CD4-positive, CD25-positive, alpha-beta regulatory T cell (primary cell): ENCODE measurements at regions not wholly inside any gene's neighbourhood (a gene's known extent, or its start where the extent isn't known, plus 50 kb on each side); places are given as distances from the start of the nearest gene placed in this dataset.

Experiments used
- ATAC-seq, 2 donors: fragments of 150-1000 bp; cut with Tn5 transposase; one replicate each; pipeline ENCODE4 v1.10.0; 2021; ENCODE audit warnings: low read depth in 2 of 2, moderate number of reproducible peaks in 2 of 2, moderate library complexity in 1 of 2
- DNase-seq, 3 donors: peaks; one replicate each; pipeline versions ENCODE4 v3.0.0 to v3.0.0-alpha.2; 2012 to 2022; ENCODE audit warnings: mixed read lengths in 1 of 3
- H3K27ac ChIP-seq: one replicate; pipeline ENCODE4 v1.7.0; 2013; ENCODE audit warnings: mild to moderate bottlenecking, low read length; ENCODE audit not compliant: insufficient read depth, poor library complexity, severe bottlenecking
- H3K27me3 ChIP-seq: one replicate; pipeline ENCODE4 v1.7.0; 2013; ENCODE audit warnings: low read length; ENCODE audit not compliant: control insufficient read depth, insufficient read depth
- H3K36me3 ChIP-seq: one replicate; pipeline ENCODE4 v1.7.0; 2013; ENCODE audit warnings: mild to moderate bottlenecking, low read length, moderate library complexity; ENCODE audit not compliant: control insufficient read depth, insufficient read depth
- H3K4me1 ChIP-seq: 2 replicates; pipeline ENCODE4 v1.7.0; 2013; ENCODE audit warnings: mild to moderate bottlenecking, low read length; ENCODE audit not compliant: insufficient read depth, control insufficient read depth, poor library complexity, severe bottlenecking
- H3K4me3 ChIP-seq: one replicate; pipeline ENCODE4 v1.7.0; 2013; ENCODE audit warnings: low read depth, mild to moderate bottlenecking, low read length, moderate library complexity
- H3K9me3 ChIP-seq, 2 experiments: 1 replicate in 1 of 2; 2 replicates in 1 of 2; pipeline ENCODE4 v1.7.0; 2013; ENCODE audit warnings: low read length in 2 of 2, mild to moderate bottlenecking in 1 of 2, moderate library complexity in 1 of 2; ENCODE audit not compliant: control insufficient read depth in 2 of 2
- H3K27ac Mint-ChIP-seq, 3 donors: one replicate each; pipeline ENCODE4 v1.8.0; 2020 to 2022; ENCODE audit warnings: mild to moderate bottlenecking in 3 of 3, mixed read lengths in 3 of 3, moderate library complexity in 2 of 3
- H3K27me3 Mint-ChIP-seq: one replicate; pipeline ENCODE4 v1.8.0; 2022; ENCODE audit warnings: mild to moderate bottlenecking, mixed read lengths
- H3K36me3 Mint-ChIP-seq: one replicate; pipeline ENCODE4 v1.8.0; 2020; ENCODE audit warnings: mixed read lengths
- H3K4me1 Mint-ChIP-seq, 4 donors: one replicate each; pipeline ENCODE4 v1.8.0; 2020 to 2022; ENCODE audit warnings: mixed read lengths in 4 of 4, mild to moderate bottlenecking in 1 of 4
- H3K4me3 Mint-ChIP-seq, 4 donors: one replicate each; pipeline ENCODE4 v1.8.0; 2020 to 2022; ENCODE audit warnings: mild to moderate bottlenecking in 4 of 4, mixed read lengths in 4 of 4, moderate library complexity in 3 of 4
- H3K9me3 Mint-ChIP-seq, 7 donors: one replicate each; pipeline ENCODE4 v1.8.0; 2020 to 2022; ENCODE audit warnings: mixed read lengths in 7 of 7, mild to moderate bottlenecking in 3 of 7, moderate library complexity in 2 of 7

- Histone ChIP-seq H3K4me1 (no peaks in the 10 kb centered on the region), H3K36me3 (no peaks in the 10 kb centered on the region), H3K4me3 (no peak overlapping the region), H3K9me3 (no peaks in the 10 kb centered on the region), H3K27me3 (no peaks in the 10 kb centered on the region), H3K27ac (no peak overlapping the region)
- Mint-ChIP-seq H3K27me3 (no peaks in the 10 kb centered on the region), H3K4me1 (no peaks in the 10 kb centered on the region), H3K36me3 (no peaks in the 10 kb centered on the region), H3K27ac (no peak overlapping the region), H3K9me3 (peaks cover 0 to 2% (median 0%) of the 10 kb centered on the region in 7 donors), H3K4me3 (no peak overlapping the region)
- DNase-seq (no peak), ATAC-seq (no peak)
Observed at GRCh38 chrX:69253821-69254220, 88.6 kb upstream of the PJA1 start.

GRCh38 chrX:69243276-69243675 is 78.0 kb upstream of the PJA1 start:
- ATAC-seq (no peak), DNase-seq (no peak)
- Mint-ChIP-seq H3K27me3 (peaks cover 4% of the 10 kb centered on the region), H3K4me3 (no peak overlapping the region), H3K9me3 (peaks cover 0 to 2% (median 0%) of the 10 kb centered on the region in 7 donors), H3K4me1 (no peaks in the 10 kb centered on the region), H3K27ac (no peak overlapping the region), H3K36me3 (no peaks in the 10 kb centered on the region)
- H3K4me3 ChIP-seq = no peak overlapping the region
- no peaks in the 10 kb centered on the region for H3K36me3 ChIP-seq
- H3K27me3 ChIP-seq = no peaks in the 10 kb centered on the region
- H3K9me3 ChIP-seq = no peaks in the 10 kb centered on the region
- no peak overlapping the region for H3K27ac ChIP-seq
- H3K4me1 ChIP-seq = no peaks in the 10 kb centered on the region

DNA sequence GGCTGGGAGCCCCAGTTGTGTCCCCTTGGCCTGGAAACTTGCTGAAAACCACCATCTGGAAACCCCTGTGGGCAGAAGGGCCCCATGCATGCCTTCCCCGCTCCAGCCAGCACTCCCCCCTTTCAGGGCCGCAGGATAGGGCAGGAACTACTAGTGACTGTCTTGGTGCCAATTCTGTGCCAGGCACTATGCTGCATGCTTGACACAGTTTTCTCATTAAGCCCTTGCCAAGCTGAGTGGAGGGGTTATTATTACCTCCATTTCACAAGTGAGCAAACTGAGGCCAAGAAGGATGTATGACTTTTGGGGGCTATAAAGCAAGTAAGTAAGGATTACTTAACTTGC is 73.6 kb upstream of the PJA1 start:
- Histone ChIP-seq H3K27ac (no peak overlapping the region), H3K4me3 (no peak overlapping the region), H3K4me1 (no peaks in the 10 kb centered on the region), H3K27me3 (no peaks in the 10 kb centered on the region), H3K9me3 (no peaks in the 10 kb centered on the region), H3K36me3 (no peaks in the 10 kb centered on the region)
- H3K4me3 Mint-ChIP-seq = no peak overlapping the region
- peaks cover 8% of the 10 kb centered on the region for H3K27me3 Mint-ChIP-seq
- no peak for DNase-seq
- H3K36me3 Mint-ChIP-seq = no peaks in the 10 kb centered on the region
- no peak overlapping the region for H3K27ac Mint-ChIP-seq
- H3K9me3 Mint-ChIP-seq = peaks cover 0 to 2% (median 0%) of the 10 kb centered on the region in 7 donors
- no peak for ATAC-seq
- H3K4me1 Mint-ChIP-seq = no peaks in the 10 kb centered on the region

DNA sequence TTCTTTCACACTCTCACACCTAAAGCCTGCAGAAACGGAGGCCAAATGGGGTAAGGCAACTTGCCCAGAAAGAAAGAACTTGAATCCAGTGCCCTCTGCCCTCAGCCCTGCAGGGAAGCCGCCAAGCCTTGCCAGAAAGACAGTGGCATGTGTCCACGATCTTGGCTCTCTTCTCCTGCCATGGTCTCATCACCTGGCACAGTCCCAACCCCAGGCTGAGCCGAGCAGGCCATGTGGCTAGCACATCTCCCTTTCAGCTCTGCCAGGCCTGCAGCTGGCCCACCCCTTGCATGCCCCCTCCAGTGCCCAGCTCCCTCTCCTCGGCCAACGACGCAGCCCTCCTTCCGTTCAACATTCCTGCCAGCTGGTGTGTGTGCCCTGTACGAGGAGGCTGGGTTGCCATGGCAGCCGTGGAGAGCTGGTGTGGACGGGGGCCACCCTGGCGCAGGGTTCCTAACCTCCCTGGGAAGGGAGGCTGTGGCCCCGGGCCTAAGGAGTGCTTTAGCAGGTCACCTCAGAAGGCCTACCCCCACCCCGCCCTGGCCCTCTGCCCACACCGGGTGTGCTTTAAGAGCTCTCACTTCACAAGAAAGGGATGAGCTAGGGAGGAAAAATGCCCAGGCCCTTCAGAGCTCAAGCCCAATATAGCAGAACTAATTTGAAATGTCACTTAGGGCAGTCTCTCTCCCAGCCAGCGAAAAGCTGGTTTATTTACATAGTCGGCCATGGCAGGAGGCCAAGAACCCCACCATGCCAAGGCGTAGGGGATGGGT is 73.0 kb upstream of the PJA1 start:
- Mint-ChIP-seq H3K9me3 (peaks cover 0 to 2% (median 0%) of the 10 kb centered on the region in 7 donors), H3K27ac (no peak overlapping the region), H3K36me3 (no peaks in the 10 kb centered on the region), H3K4me3 (no peak overlapping the region), H3K27me3 (peaks cover 8% of the 10 kb centered on the region), H3K4me1 (no peaks in the 10 kb centered on the region)
- DNase-seq (no peak), ATAC-seq (no peak)
- no peaks in the 10 kb centered on the region for H3K4me1 ChIP-seq
- H3K9me3 ChIP-seq = no peaks in the 10 kb centered on the region
- H3K27me3 ChIP-seq = no peaks in the 10 kb centered on the region
- no peak overlapping the region for H3K4me3 ChIP-seq
- H3K27ac ChIP-seq = no peak overlapping the region
- H3K36me3 ChIP-seq = no peaks in the 10 kb centered on the region

DNA sequence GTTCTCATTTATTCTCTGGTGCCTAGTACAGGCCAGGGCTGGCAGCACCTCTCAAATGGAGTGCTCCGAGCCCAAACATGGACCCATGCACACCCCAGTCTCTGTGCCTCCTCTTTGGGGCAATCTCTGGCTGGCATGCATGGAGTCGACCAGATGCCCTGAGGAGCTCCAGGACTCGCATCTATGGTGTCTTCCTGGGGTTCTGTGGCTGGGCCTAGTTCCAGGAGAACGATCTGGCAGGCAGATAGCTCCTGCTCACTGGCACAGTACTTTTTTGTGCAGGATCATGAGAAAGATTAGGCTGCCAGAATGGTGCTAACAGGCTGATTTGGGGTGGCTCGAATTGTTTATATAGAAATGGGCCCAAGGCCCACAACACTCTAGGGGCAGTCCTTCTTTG is 72.0 kb upstream of the PJA1 start:
- no peak overlapping the region for H3K4me3 Mint-ChIP-seq
- H3K9me3 Mint-ChIP-seq = peaks cover 0 to 1% (median 0%) of the 10 kb centered on the region in 7 donors
- H3K27ac ChIP-seq = no peak overlapping the region
- DNase-seq (no peak), ATAC-seq (no peak)
- H3K36me3 ChIP-seq = no peaks in the 10 kb centered on the region
- H3K27me3 Mint-ChIP-seq = peaks cover 8% of the 10 kb centered on the region
- H3K4me3 ChIP-seq = no peak overlapping the region
- H3K27me3 ChIP-seq = no peaks in the 10 kb centered on the region
- H3K27ac Mint-ChIP-seq = no peak overlapping the region
- H3K9me3 ChIP-seq = no peaks in the 10 kb centered on the region
- no peaks in the 10 kb centered on the region for H3K4me1 Mint-ChIP-seq
- no peaks in the 10 kb centered on the region for H3K4me1 ChIP-seq
- no peaks in the 10 kb centered on the region for H3K36me3 Mint-ChIP-seq

- no peak overlapping the region for H3K27ac ChIP-seq
- no peaks in the 10 kb centered on the region for H3K36me3 ChIP-seq
- no peaks in the 10 kb centered on the region for H3K36me3 Mint-ChIP-seq
- no peaks in the 10 kb centered on the region for H3K4me1 Mint-ChIP-seq
- H3K9me3 ChIP-seq = no peaks in the 10 kb centered on the region
- DNase-seq (no peak), ATAC-seq (no peak)
- peaks cover 0 to 1% (median 0%) of the 10 kb centered on the region in 7 donors for H3K9me3 Mint-ChIP-seq
- H3K27ac Mint-ChIP-seq = no peak overlapping the region
- no peak overlapping the region for H3K4me3 Mint-ChIP-seq
- H3K4me1 ChIP-seq = no peaks in the 10 kb centered on the region
- H3K27me3 ChIP-seq = no peaks in the 10 kb centered on the region
- no peak overlapping the region for H3K4me3 ChIP-seq
- peaks cover 5% of the 10 kb centered on the region for H3K27me3 Mint-ChIP-seq
Observed at GRCh38 chrX:69236641-69237040, 71.4 kb upstream of the PJA1 start.

- H3K27ac Mint-ChIP-seq = no peak overlapping the region
- Histone ChIP-seq H3K27ac (no peak overlapping the region), H3K4me1 (no peaks in the 10 kb centered on the region), H3K27me3 (no peaks in the 10 kb centered on the region), H3K36me3 (no peaks in the 10 kb centered on the region), H3K9me3 (no peaks in the 10 kb centered on the region), H3K4me3 (no peak overlapping the region)
- H3K36me3 Mint-ChIP-seq = no peaks in the 10 kb centered on the region
- H3K9me3 Mint-ChIP-seq = no peaks in the 10 kb centered on the region
- no peaks in the 10 kb centered on the region for H3K4me1 Mint-ChIP-seq
- no peak for DNase-seq
- ATAC-seq = no peak
- peaks cover 5% of the 10 kb centered on the region for H3K27me3 Mint-ChIP-seq
- no peak overlapping the region for H3K4me3 Mint-ChIP-seq
Observed at GRCh38 chrX:69234624-69235023, 69.4 kb upstream of the PJA1 start.

DNA sequence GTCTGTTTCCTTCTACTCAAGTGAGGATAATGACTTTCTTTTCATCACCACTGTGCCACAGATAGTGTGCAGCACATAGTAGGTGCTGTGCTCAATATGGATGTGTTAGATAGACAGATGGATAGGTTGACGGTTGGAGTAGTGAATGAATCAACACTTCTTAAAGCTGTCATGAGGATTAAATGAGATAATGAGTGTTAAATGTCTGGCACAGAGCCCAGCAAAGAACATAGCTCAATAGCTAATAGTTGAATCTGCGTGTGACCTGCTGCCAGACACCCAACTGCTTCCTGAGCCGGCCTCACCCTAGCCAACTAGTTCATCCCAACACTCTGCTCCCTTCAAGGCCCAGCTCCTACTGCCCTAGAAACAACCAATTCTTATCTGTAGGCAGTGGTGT is 67.7 kb upstream of the PJA1 start:
- H3K36me3 Mint-ChIP-seq = no peaks in the 10 kb centered on the region
- ATAC-seq (no peak), DNase-seq (no peak)
- no peak overlapping the region for H3K4me3 Mint-ChIP-seq
- no peak overlapping the region for H3K27ac ChIP-seq
- H3K9me3 Mint-ChIP-seq = no peaks in the 10 kb centered on the region
- no peak overlapping the region for H3K4me3 ChIP-seq
- no peaks in the 10 kb centered on the region for H3K4me1 ChIP-seq
- no peaks in the 10 kb centered on the region for H3K9me3 ChIP-seq
- H3K36me3 ChIP-seq = no peaks in the 10 kb centered on the region
- H3K27ac Mint-ChIP-seq = no peak overlapping the region
- no peaks in the 10 kb centered on the region for H3K4me1 Mint-ChIP-seq
- H3K27me3 ChIP-seq = no peaks in the 10 kb centered on the region
- H3K27me3 Mint-ChIP-seq = peaks cover 5% of the 10 kb centered on the region
